SK-N-SH (cell line): ENCODE measurements at regions not wholly inside any gene's neighbourhood (a gene's known extent, or its start where the extent isn't known, plus 50 kb on each side); places are given as distances from the start of the nearest gene placed in this dataset.

Experiments used
- CTCF ChIA-PET: fragments of 300-600, 350-600 bp; formaldehyde crosslinking; extraction: SDS; loops from one replicate; lab custom pipeline; 2021; lab: Yijun Ruan, JAX
- POLR2A ChIA-PET: fragments of 350-600 bp; sonication (Branson Sonifier 250); formaldehyde crosslinking; extraction: SDS; loops from one replicate; lab custom pipeline; 2020; ENCODE audit warnings: antibody characterized with exemption, inconsistent platforms; lab: Yijun Ruan, JAX
- DNase-seq: peaks from one replicate; pipeline ENCODE4 v3.0.0; 2012
- H2AFZ ChIP-seq: fragments of 200-600 bp; sonication (generic); 2 replicates; pipeline ENCODE4 v1.8.1; 2016; ENCODE audit warnings: antibody characterized with exemption, mild to moderate bottlenecking, low read depth
- H3F3A ChIP-seq: fragments of 200-600 bp; sonication (generic); replicated peaks from 2 replicates; pipeline ENCODE3; 2016; ENCODE audit warnings: antibody characterized with exemption, mild to moderate bottlenecking; ENCODE audit not compliant: insufficient read depth
- H3K27ac ChIP-seq, 2 experiments: fragments of 200-500 bp in 1 of 2; fragments of 200-600 bp in 1 of 2; sonication (Bioruptor generic) in 1 of 2; sonication (generic), shearing (Covaris generic) in 1 of 2; 2 replicates each; pipeline versions ENCODE4 v1.5.1 to v1.6.1; 2014 to 2016; ENCODE audit warnings: low read depth in 2 of 2, inconsistent platforms in 1 of 2, low read length in 1 of 2, mild to moderate bottlenecking in 1 of 2, mixed read lengths in 1 of 2
- H3K27me3 ChIP-seq: fragments of 200-600 bp; sonication (generic), shearing (Covaris generic); 2 replicates; pipeline ENCODE4 v1.6.1; 2016; ENCODE audit warnings: mixed run types; ENCODE audit not compliant: insufficient read depth
- H3K36me3 ChIP-seq, 2 experiments: fragments of 200-500 bp in 1 of 2; fragments of 200-600 bp in 1 of 2; sonication (Bioruptor generic) in 1 of 2; sonication (generic) in 1 of 2; replicated peaks in 1 of 2; 2 replicates each; pipeline versions ENCODE3 to v1.5.1; 2014 to 2016; ENCODE audit warnings: low read length in 1 of 2, mild to moderate bottlenecking in 1 of 2; ENCODE audit not compliant: insufficient read depth in 2 of 2, control insufficient read depth in 1 of 2
- H3K4me1 ChIP-seq, 2 experiments: fragments of 200-500 bp in 1 of 2; fragments of 200-600 bp in 1 of 2; sonication (Bioruptor generic) in 1 of 2; sonication (generic), shearing (Covaris generic) in 1 of 2; 2 replicates each; pipeline versions ENCODE4 v1.5.1 to v1.6.1; 2014 to 2016; ENCODE audit warnings: low read depth in 1 of 2, low read length in 1 of 2, mixed run types in 1 of 2; ENCODE audit not compliant: insufficient read depth in 2 of 2, control insufficient read depth in 1 of 2
- H3K4me2 ChIP-seq: fragments of 200-600 bp; sonication (generic), shearing (Covaris generic); 2 replicates; pipeline ENCODE4 v1.6.1; 2017; ENCODE audit warnings: mixed run types
- H3K4me3 ChIP-seq, 2 experiments: fragments of 200-500 bp in 1 of 2; fragments of 200-600 bp in 1 of 2; sonication (Bioruptor generic) in 1 of 2; sonication (generic), shearing (Covaris generic) in 1 of 2; 2 replicates each; pipeline versions ENCODE4 v1.5.1 to v1.8.1; 2014 to 2016; ENCODE audit warnings: low read depth in 2 of 2, inconsistent platforms in 1 of 2, low read length in 1 of 2, mild to moderate bottlenecking in 1 of 2, mixed read lengths in 1 of 2, moderate library complexity in 1 of 2
- H3K79me2 ChIP-seq: fragments of 200-600 bp; sonication (generic); 2 replicates; pipeline ENCODE4 v1.8.1; 2017; ENCODE audit warnings: mild to moderate bottlenecking; ENCODE audit not compliant: insufficient read depth
- H3K9ac ChIP-seq: fragments of 200-600 bp; sonication (generic); 2 replicates; pipeline ENCODE4 v1.6.1; 2017; ENCODE audit warnings: mixed run types
- H3K9me2 ChIP-seq: fragments of 200-600 bp; sonication (generic); 2 replicates; pipeline ENCODE4 v1.6.1; 2017; ENCODE audit warnings: mixed run types
- H3K9me3 ChIP-seq: fragments of 200-600 bp; sonication (generic); 2 replicates; pipeline ENCODE4 v1.6.1; 2017; ENCODE audit warnings: mixed run types, mild to moderate bottlenecking, moderate library complexity
- H4K20me1 ChIP-seq: fragments of 200-600 bp; sonication (generic); 2 replicates; pipeline ENCODE4 v1.6.1; 2017; ENCODE audit warnings: mild to moderate bottlenecking, mixed run types; ENCODE audit not compliant: insufficient read depth
- EZH2phosphoT487 ChIP-seq: fragments of 200-600 bp; sonication (generic); IDR thresholded peaks from 2 replicates; pipeline ENCODE4 v1.6.1; 2017; ENCODE audit warnings: low read depth, mixed run types, mild to moderate bottlenecking, antibody characterized with exemption, moderate library complexity, borderline replicate concordance
- GATA2 ChIP-seq: sonication (generic); formaldehyde crosslinking; IDR thresholded peaks from 2 replicates; pipeline ENCODE4 v1.5.0; 2020; ENCODE audit warnings: mild to moderate bottlenecking, missing genetic modification reagents
- IRF3 ChIP-seq: fragments of 150-350 bp; IDR thresholded peaks from 2 replicates; pipeline ENCODE4 v1.6.1; 2016; ENCODE audit warnings: mild to moderate bottlenecking, low read depth, low read length
- MAX ChIP-seq: IDR thresholded peaks from 2 replicates; pipeline ENCODE4 v1.4.0; 2012; ENCODE audit warnings: low read depth
- NFIC ChIP-seq: IDR thresholded peaks from 2 replicates; pipeline ENCODE4 v1.4.0; 2012; ENCODE audit warnings: borderline replicate concordance
- SIN3A ChIP-seq: IDR thresholded peaks from 2 replicates; pipeline ENCODE4 v1.6.1; 2012; ENCODE audit warnings: low read depth, mild to moderate bottlenecking, low read length, moderate library complexity, borderline replicate concordance
- USF1 ChIP-seq: IDR thresholded peaks from 2 replicates; pipeline ENCODE4 v1.4.0; 2012; ENCODE audit warnings: low read depth, borderline replicate concordance
- WGBS: methylation state at CpG from one replicate; pipeline ENCODE4 v1.1.6; 2017; ENCODE audit warnings: low lambda C conversion rate; 5-methylcytosine and 5-hydroxymethylcytosine counted together
- TF ChIP-seq, protein P1 (sequence below): IDR thresholded peaks from 2 replicates; pipeline ENCODE4 v1.4.0; 2012; ENCODE audit warnings: low read depth, borderline replicate concordance
- TF ChIP-seq, protein P2 (sequence below): IDR thresholded peaks from 2 replicates; pipeline ENCODE4 v1.6.1; 2012; ENCODE audit warnings: mild to moderate bottlenecking, low read depth, low read length, moderate library complexity

GRCh38 chr10:4568731-4569130 is 257.3 kb upstream of the AKR1E2 start:
- TF ChIP-seq USF1 (no peak), EZH2phosphoT487 (no peak), GATA2 (CRISPR knock-in tag) (no peak), MAX (no peak), SIN3A (no peak), NFIC (no peak), IRF3 (no peak)
- TF ChIP-seq, protein P1, sequence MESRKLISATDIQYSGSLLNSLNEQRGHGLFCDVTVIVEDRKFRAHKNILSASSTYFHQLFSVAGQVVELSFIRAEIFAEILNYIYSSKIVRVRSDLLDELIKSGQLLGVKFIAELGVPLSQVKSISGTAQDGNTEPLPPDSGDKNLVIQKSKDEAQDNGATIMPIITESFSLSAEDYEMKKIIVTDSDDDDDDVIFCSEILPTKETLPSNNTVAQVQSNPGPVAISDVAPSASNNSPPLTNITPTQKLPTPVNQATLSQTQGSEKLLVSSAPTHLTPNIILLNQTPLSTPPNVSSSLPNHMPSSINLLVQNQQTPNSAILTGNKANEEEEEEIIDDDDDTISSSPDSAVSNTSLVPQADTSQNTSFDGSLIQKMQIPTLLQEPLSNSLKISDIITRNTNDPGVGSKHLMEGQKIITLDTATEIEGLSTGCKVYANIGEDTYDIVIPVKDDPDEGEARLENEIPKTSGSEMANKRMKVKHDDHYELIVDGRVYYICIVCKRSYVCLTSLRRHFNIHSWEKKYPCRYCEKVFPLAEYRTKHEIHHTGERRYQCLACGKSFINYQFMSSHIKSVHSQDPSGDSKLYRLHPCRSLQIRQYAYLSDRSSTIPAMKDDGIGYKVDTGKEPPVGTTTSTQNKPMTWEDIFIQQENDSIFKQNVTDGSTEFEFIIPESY, result no peak
- TF ChIP-seq, protein P2, sequence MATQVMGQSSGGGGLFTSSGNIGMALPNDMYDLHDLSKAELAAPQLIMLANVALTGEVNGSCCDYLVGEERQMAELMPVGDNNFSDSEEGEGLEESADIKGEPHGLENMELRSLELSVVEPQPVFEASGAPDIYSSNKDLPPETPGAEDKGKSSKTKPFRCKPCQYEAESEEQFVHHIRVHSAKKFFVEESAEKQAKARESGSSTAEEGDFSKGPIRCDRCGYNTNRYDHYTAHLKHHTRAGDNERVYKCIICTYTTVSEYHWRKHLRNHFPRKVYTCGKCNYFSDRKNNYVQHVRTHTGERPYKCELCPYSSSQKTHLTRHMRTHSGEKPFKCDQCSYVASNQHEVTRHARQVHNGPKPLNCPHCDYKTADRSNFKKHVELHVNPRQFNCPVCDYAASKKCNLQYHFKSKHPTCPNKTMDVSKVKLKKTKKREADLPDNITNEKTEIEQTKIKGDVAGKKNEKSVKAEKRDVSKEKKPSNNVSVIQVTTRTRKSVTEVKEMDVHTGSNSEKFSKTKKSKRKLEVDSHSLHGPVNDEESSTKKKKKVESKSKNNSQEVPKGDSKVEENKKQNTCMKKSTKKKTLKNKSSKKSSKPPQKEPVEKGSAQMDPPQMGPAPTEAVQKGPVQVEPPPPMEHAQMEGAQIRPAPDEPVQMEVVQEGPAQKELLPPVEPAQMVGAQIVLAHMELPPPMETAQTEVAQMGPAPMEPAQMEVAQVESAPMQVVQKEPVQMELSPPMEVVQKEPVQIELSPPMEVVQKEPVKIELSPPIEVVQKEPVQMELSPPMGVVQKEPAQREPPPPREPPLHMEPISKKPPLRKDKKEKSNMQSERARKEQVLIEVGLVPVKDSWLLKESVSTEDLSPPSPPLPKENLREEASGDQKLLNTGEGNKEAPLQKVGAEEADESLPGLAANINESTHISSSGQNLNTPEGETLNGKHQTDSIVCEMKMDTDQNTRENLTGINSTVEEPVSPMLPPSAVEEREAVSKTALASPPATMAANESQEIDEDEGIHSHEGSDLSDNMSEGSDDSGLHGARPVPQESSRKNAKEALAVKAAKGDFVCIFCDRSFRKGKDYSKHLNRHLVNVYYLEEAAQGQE, result no peak
- Histone ChIP-seq H3K27ac (no peak overlapping the region), H3F3A (no peaks in the 10 kb centered on the region), H3K4me1 (no peaks in the 10 kb centered on the region), H3K4me2 (no peak overlapping the region), H3K36me3 (no peaks in the 10 kb centered on the region), H3K79me2 (no peaks in the 10 kb centered on the region), H2AFZ (no peak overlapping the region), H3K9me2 (no peaks in the 10 kb centered on the region), H3K4me3 (no peak overlapping the region), H3K27me3 (no peaks in the 10 kb centered on the region), H3K9ac (no peak overlapping the region), H3K9me3 (no peaks in the 10 kb centered on the region), H4K20me1 (no peaks in the 10 kb centered on the region)
- 80% methylated on average over 4 of the region's 4 CpGs for WGBS
- ChIA-PET POLR2A (no interaction called here), CTCF (no interaction called here)
- DNase-seq, result no peak
